ENCODE measurements at regions not wholly inside any gene's neighbourhood (a gene's known extent, or its start where the extent isn't known, plus 50 kb on each side); places are given as distances from the start of the nearest gene placed in this dataset.

DNA sequence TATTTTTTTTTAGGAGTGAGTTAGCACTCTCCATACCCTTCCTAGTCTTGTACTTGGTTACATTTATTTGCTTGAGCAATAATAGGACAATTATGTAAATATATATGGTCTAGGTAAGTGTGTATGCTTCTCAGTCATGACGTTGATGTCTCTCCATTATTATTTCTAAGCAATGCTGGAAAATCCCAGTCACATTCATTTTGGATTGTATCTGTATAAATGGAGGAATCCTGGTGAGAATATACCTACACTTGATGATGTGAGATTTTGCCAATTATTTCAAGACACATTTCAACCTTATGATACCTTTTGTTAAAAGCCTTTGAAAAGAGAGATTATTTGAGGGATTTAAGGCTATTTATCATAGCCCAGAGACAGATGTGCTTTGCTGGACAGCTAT lies 2244.5 kb upstream of the WWC1 start:
- TF ChIP-seq, protein P1, sequence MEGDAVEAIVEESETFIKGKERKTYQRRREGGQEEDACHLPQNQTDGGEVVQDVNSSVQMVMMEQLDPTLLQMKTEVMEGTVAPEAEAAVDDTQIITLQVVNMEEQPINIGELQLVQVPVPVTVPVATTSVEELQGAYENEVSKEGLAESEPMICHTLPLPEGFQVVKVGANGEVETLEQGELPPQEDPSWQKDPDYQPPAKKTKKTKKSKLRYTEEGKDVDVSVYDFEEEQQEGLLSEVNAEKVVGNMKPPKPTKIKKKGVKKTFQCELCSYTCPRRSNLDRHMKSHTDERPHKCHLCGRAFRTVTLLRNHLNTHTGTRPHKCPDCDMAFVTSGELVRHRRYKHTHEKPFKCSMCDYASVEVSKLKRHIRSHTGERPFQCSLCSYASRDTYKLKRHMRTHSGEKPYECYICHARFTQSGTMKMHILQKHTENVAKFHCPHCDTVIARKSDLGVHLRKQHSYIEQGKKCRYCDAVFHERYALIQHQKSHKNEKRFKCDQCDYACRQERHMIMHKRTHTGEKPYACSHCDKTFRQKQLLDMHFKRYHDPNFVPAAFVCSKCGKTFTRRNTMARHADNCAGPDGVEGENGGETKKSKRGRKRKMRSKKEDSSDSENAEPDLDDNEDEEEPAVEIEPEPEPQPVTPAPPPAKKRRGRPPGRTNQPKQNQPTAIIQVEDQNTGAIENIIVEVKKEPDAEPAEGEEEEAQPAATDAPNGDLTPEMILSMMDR (IDR thresholded peaks at IDR 0.05), result no peak
- TF ChIP-seq POLR2A (IDR thresholded peaks at IDR 0.05), result no peak
